SH-SY5Y (cell line): ENCODE measurements at regions not wholly inside any gene's neighbourhood (a gene's known extent, or its start where the extent isn't known, plus 50 kb on each side); places are given as distances from the start of the nearest gene placed in this dataset.

ENCODE experiments used
- GATA2 ChIP-seq: IDR thresholded peaks from 2 replicates; pipeline ENCODE4 v1.6.1; 2011; ENCODE audit warnings: mild to moderate bottlenecking, low read depth, low read length
- GATA3 ChIP-seq: IDR thresholded peaks from 2 replicates; pipeline ENCODE4 v1.6.1; 2011; ENCODE audit warnings: low read depth, mild to moderate bottlenecking, low read length, moderate library complexity

DNA sequence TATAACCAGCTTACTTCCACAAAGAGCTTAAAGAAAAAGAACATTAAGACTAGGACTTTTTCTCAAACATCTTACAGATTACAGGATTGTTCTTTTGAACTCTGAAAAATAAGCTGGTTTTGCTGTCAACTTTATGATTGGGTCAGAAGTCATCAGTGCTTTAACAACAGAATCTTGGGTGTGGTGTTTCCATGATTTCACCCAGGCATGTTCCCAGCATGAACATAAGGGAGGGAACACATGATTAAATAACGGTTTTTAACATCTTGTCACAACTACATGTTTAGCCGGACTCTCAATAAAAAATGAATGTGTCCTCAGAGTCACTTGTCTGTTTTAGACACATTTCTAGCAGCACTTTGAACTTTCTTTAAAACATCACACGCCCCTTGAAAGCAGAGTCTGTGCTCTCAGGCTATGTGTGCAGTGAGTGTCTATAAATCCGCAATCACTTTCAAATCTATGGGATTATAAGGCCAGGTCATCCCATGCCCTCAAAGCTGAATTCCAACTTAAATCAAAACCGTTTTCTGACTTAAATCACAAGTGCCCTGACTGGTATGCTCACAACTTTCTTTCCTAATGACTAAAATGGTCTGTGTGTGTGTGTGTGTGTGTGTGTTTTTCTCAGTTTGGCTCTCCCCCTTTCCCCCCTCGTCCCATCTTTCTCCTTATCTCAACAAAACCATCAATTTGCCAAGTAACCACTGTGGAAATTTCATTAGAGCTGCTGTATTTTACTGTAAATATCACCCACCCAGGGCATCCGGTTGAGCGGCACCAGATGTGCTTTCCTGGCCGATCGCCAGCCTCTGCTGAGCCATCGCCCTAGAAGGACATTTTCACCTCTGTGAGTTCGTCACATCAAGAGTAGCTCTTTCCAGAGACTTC lies 216.8 kb upstream of the DTNBP1 start:
- TF ChIP-seq GATA2 (peak; percentile 92), GATA3 (peak; percentile 79)
